Upper lobe of left lung (tissue), 6 donors: ENCODE measurements at regions not wholly inside any gene's neighbourhood (a gene's known extent, or its start where the extent isn't known, plus 50 kb on each side); places are given as distances from the start of the nearest gene placed in this dataset.
"Not testable (repeated sequence)": the region's sequence is repeated elsewhere in the genome, so short reads cannot be mapped to it uniquely, and the experiment has no call there.

Experiments
- ATAC-seq, 2 donors: fragments of 200-7000 bp; cut with Tn5 transposase; one replicate each; pipeline ENCODE4 v1.9.1; 2022; ENCODE audit warnings: mild to moderate bottlenecking in 2 of 2, moderate library complexity in 2 of 2; ENCODE audit not compliant: low FRiP score in 2 of 2
- DNase-seq, 2 donors: peaks; one replicate each; pipeline ENCODE4 v3.0.0-alpha.2; 2019 to 2020
- H3K27ac ChIP-seq, 4 donors: fragments of 200-600 bp; sonication (generic); one replicate each; pipeline ENCODE4 v1.5.1; 2016 to 2019
- H3K27me3 ChIP-seq, 4 donors: fragments of 200-600 bp; sonication (generic); one replicate each; pipeline ENCODE4 v1.5.1; 2017 to 2019
- H3K36me3 ChIP-seq, 4 donors: fragments of 200-600 bp; sonication (generic); one replicate each; pipeline ENCODE4 v1.5.1; 2016 to 2019
- H3K4me1 ChIP-seq, 4 donors: fragments of 200-600 bp; sonication (generic); one replicate each; pipeline ENCODE4 v1.5.1; 2018 to 2019
- H3K4me3 ChIP-seq, 4 donors: fragments of 200-600 bp; sonication (generic); one replicate each; pipeline ENCODE4 v1.5.1; 2017 to 2019; ENCODE audit warnings: mild to moderate bottlenecking in 2 of 4, moderate library complexity in 1 of 4
- H3K9me3 ChIP-seq, 4 donors: fragments of 200-600 bp; sonication (generic); one replicate each; pipeline ENCODE4 v1.5.1; 2018 to 2019
- CTCF ChIP-seq, 6 experiments: fragments of 450-650 bp in 4 of 6; fragments of 200-600 bp in 2 of 6; sonication (generic) in 2 of 6; IDR thresholded peaks; one replicate each; pipeline ENCODE4 v1.5.1; 2016 to 2019; ENCODE audit warnings: antibody characterized with exemption in 6 of 6
- EP300 ChIP-seq, 4 donors: sonication (generic); formaldehyde crosslinking; IDR thresholded peaks; one replicate each; pipeline ENCODE4 v1.5.1; 2017; ENCODE audit warnings: antibody characterized with exemption in 4 of 4, control low read depth in 2 of 4
- POLR2A ChIP-seq, 4 donors: fragments of 450-650 bp; IDR thresholded peaks; one replicate each; pipeline ENCODE4 v1.5.1; 2016 to 2017; ENCODE audit warnings: antibody characterized with exemption in 4 of 4, mild to moderate bottlenecking in 2 of 4
- POLR2AphosphoS5 ChIP-seq, 2 donors: sonication (generic); formaldehyde crosslinking; IDR thresholded peaks; one replicate each; pipeline ENCODE4 v1.5.1; 2017; ENCODE audit warnings: antibody characterized with exemption in 2 of 2
- WGBS, 2 donors: methylation state at CpG; one replicate each; pipeline ENCODE4 v1.1.5; 2017 to 2018; 5-methylcytosine and 5-hydroxymethylcytosine counted together
- donor health status: DM: no; HTN: no; CAD: no; lungs with moderate emphysema.
- donor health status: DM: no; HTN: yes; CAD: no; lungs with severe emphysema.

- no peak overlapping the region for H3K27ac ChIP-seq
- no peaks in the 10 kb centered on the region for H3K36me3 ChIP-seq
- DNase-seq, result no peak
- H3K9me3 ChIP-seq, result no peaks in the 10 kb centered on the region
- TF ChIP-seq CTCF (IDR thresholded peaks at IDR 0.05) (no peak), POLR2A (IDR thresholded peaks at IDR 0.05) (no peak), EP300 (IDR thresholded peaks at IDR 0.05) (no peak), POLR2AphosphoS5 (IDR thresholded peaks at IDR 0.05) (no peak)
- H3K4me1 ChIP-seq, result no peaks in the 10 kb centered on the region
- ATAC-seq, result no peak
- H3K27me3 ChIP-seq, result no peaks in the 10 kb centered on the region
- H3K4me3 ChIP-seq, result no peak overlapping the region
- 74 to 86% methylated on average over 4 of the region's 4 CpGs for WGBS, 2 donors
Measured at GRCh38 chr2:58407487-58407886, 166.4 kb upstream of the FANCL start.

GRCh38 chr2:58405341-58405740 is 164.2 kb upstream of the FANCL start:
- no peak overlapping the region for H3K27ac ChIP-seq
- no peaks in the 10 kb centered on the region for H3K4me1 ChIP-seq
- WGBS, 2 donors, result 63 to 72% methylated on average over 1 of the region's 1 CpG
- H3K4me3 ChIP-seq, result no peak overlapping the region
- H3K9me3 ChIP-seq, result no peaks in the 10 kb centered on the region
- H3K27me3 ChIP-seq, result no peaks in the 10 kb centered on the region
- DNase-seq, result no peak
- no peak for ATAC-seq
- TF ChIP-seq EP300 (IDR thresholded peaks at IDR 0.05) (no peak), CTCF (IDR thresholded peaks at IDR 0.05) (no peak), POLR2AphosphoS5 (IDR thresholded peaks at IDR 0.05) (no peak), POLR2A (IDR thresholded peaks at IDR 0.05) (no peak)
- no peaks in the 10 kb centered on the region for H3K36me3 ChIP-seq

- no peak for ATAC-seq
- no peak for TF ChIP-seq EP300 (IDR thresholded peaks at IDR 0.05)
- Histone ChIP-seq H3K36me3 (no peaks in the 10 kb centered on the region), H3K9me3 (no peaks in the 10 kb centered on the region), H3K4me3 (no peak overlapping the region), H3K27ac (no peak overlapping the region), H3K4me1 (no peaks in the 10 kb centered on the region), H3K27me3 (no peaks in the 10 kb centered on the region)
- 71 to 73% methylated on average over 2 of the region's 2 CpGs for WGBS, 2 donors
- no peak for DNase-seq
Measured at GRCh38 chr2:58401936-58402335, 160.8 kb upstream of the FANCL start.

GRCh38 chr2:58398406-58398805 is 157.3 kb upstream of the FANCL start:
- TF ChIP-seq EP300 (IDR thresholded peaks at IDR 0.05) (no peak), POLR2A (IDR thresholded peaks at IDR 0.05) (no peak), POLR2AphosphoS5 (IDR thresholded peaks at IDR 0.05) (no peak), CTCF (IDR thresholded peaks at IDR 0.05) (no peak)
- H3K36me3 ChIP-seq, result no peaks in the 10 kb centered on the region
- H3K9me3 ChIP-seq, result no peaks in the 10 kb centered on the region
- H3K27me3 ChIP-seq, result no peaks in the 10 kb centered on the region
- ATAC-seq (no peak), DNase-seq (no peak)
- no peak overlapping the region for H3K27ac ChIP-seq
- H3K4me1 ChIP-seq, result no peaks in the 10 kb centered on the region
- no peak overlapping the region for H3K4me3 ChIP-seq

- Histone ChIP-seq H3K27ac (no peak overlapping the region), H3K36me3 (no peaks in the 10 kb centered on the region), H3K4me3 (no peak overlapping the region), H3K9me3 (no peaks in the 10 kb centered on the region), H3K27me3 (no peaks in the 10 kb centered on the region), H3K4me1 (no peaks in the 10 kb centered on the region)
- DNase-seq, result no peak
- WGBS, 2 donors, result 91 to 97% methylated on average over 1 of the region's 1 CpG
- TF ChIP-seq POLR2AphosphoS5 (IDR thresholded peaks at IDR 0.05) (no peak), EP300 (IDR thresholded peaks at IDR 0.05) (no peak), CTCF (IDR thresholded peaks at IDR 0.05) (no peak), POLR2A (IDR thresholded peaks at IDR 0.05) (no peak)
- ATAC-seq, result no peak
Measured at GRCh38 chr2:58387701-58388100, 146.6 kb upstream of the FANCL start.

GRCh38 chr2:58386904-58387303 is 145.8 kb upstream of the FANCL start:
- not testable (repeated sequence) for H3K4me3 ChIP-seq, H3K27me3 ChIP-seq, H3K36me3 ChIP-seq, H3K9me3 ChIP-seq, H3K27ac ChIP-seq, H3K4me1 ChIP-seq, ATAC-seq
- DNase-seq, result peak in 1 of 2 donors; percentile 8
- WGBS, 2 donors, result 69 to 86% methylated on average over 8 to 14 of the region's 14 CpGs
